Endodermal cell (in vitro differentiated cells): ENCODE measurements at regions not wholly inside any gene's neighbourhood (a gene's known extent, or its start where the extent isn't known, plus 50 kb on each side); places are given as distances from the start of the nearest gene placed in this dataset.

Experiments used
- DNase-seq: peaks from one replicate; pipeline ENCODE4 v3.0.0-alpha.2; 2017
- H3K27ac ChIP-seq: 2 replicates; pipeline ENCODE4 v1.5.1; 2013; ENCODE audit warnings: mild to moderate bottlenecking, low read depth, low read length, moderate library complexity
- H3K27me3 ChIP-seq: 2 replicates; pipeline ENCODE4 v1.6.1; 2013; ENCODE audit warnings: mild to moderate bottlenecking, low read length, moderate library complexity; ENCODE audit not compliant: insufficient read depth, control insufficient read depth, poor library complexity, severe bottlenecking
- H3K36me3 ChIP-seq: 2 replicates; pipeline ENCODE4 v1.7.0; 2013; ENCODE audit warnings: mild to moderate bottlenecking, low read length, moderate library complexity; ENCODE audit not compliant: control insufficient read depth, insufficient read depth
- H3K4me1 ChIP-seq: one replicate; pipeline ENCODE4 v1.7.0; 2013; ENCODE audit warnings: low read length; ENCODE audit not compliant: control insufficient read depth, insufficient read depth
- H3K4me3 ChIP-seq: 2 replicates; pipeline ENCODE4 v1.5.1; 2013; ENCODE audit warnings: mild to moderate bottlenecking, low read length, moderate library complexity
- H3K9ac ChIP-seq: 2 replicates; pipeline ENCODE4 v1.6.1; 2013; ENCODE audit warnings: mild to moderate bottlenecking, low read length, moderate library complexity; ENCODE audit not compliant: poor library complexity, severe bottlenecking; ENCODE audit errors: extremely low read depth
- H3K9me3 ChIP-seq: 2 replicates; pipeline ENCODE4 v1.6.1; 2013; ENCODE audit warnings: mild to moderate bottlenecking, low read length, moderate library complexity; ENCODE audit not compliant: control insufficient read depth
- H3K27ac Mint-ChIP-seq: 2 replicates; pipeline ENCODE4 v1.8.0; 2020; ENCODE audit warnings: mixed read lengths
- H3K27me3 Mint-ChIP-seq: 2 replicates; pipeline ENCODE4 v1.8.0; 2021; ENCODE audit warnings: mild to moderate bottlenecking, mixed read lengths; ENCODE audit not compliant: insufficient read depth
- H3K36me3 Mint-ChIP-seq: 2 replicates; pipeline ENCODE4 v1.8.0; 2020; ENCODE audit warnings: low read depth, mixed read lengths
- H3K4me1 Mint-ChIP-seq: 2 replicates; pipeline ENCODE4 v1.8.0; 2020; ENCODE audit warnings: mixed read lengths
- H3K4me3 Mint-ChIP-seq: 2 replicates; pipeline ENCODE4 v1.8.0; 2020; ENCODE audit warnings: mild to moderate bottlenecking, moderate library complexity, mixed read lengths
- H3K9me3 Mint-ChIP-seq: 2 replicates; pipeline ENCODE4 v1.8.0; 2020; ENCODE audit warnings: mild to moderate bottlenecking, mixed read lengths
- WGBS, 2 experiments: methylation state at CpG; one replicate each; pipeline versions ENCODE4 v1.1.5 to v1.1.7; 2013; ENCODE audit warnings: missing lambda C conversion rate in 2 of 2, mixed read lengths in 1 of 2; ENCODE audit not compliant: insufficient coverage in 1 of 2, insufficient read length in 1 of 2; 5-methylcytosine and 5-hydroxymethylcytosine counted together
- TF ChIP-seq, protein P1 (sequence below): fragments of 200-600 bp; sonication (generic); conservative IDR thresholded peaks from 2 replicates; pipeline ENCODE4 v1.5.0; 2021; ENCODE audit warnings: antibody characterized with exemption, mild to moderate bottlenecking

- WGBS, 2 experiments, result 80% methylated on average over 1 of the region's 1 CpG; no CpG with 5 or more reads in 1 of the 2 experiments
- peaks cover 10% of the 10 kb centered on the region for H3K4me1 ChIP-seq
Observed at GRCh38 chr11:22957786-22958185, 97.5 kb upstream of the CCDC179 start.

DNA sequence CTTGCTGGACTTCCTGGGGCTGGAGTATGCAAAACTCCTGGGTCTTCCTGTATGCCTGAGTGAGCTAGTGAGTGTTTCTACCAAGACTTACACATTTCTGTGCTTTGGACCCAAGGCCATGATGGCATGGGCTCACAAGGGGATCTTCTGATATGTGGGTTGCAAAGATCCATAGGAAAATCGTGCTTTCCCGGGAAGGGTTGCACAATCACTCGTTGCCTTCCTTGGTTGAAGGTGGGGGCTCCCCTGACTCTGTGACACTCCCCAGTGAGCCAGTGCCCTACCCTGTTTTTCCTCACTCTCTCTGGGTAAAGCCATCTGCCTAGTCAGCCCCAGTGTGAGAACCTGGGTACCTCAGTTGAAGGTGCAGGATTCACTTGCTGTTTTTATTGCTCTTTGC is 114.0 kb upstream of the CCDC179 start:
- no peak overlapping the region for H3K27ac Mint-ChIP-seq
- no peak for DNase-seq
- Histone ChIP-seq H3K36me3 (peaks cover 22% of the 10 kb centered on the region), H3K27ac (no peak overlapping the region), H3K9me3 (peaks cover 38% of the 10 kb centered on the region), H3K27me3 (no peaks in the 10 kb centered on the region), H3K4me3 (no peak overlapping the region), H3K4me1 (no peaks in the 10 kb centered on the region), H3K9ac (no peak overlapping the region)
- peaks cover 3% of the 10 kb centered on the region for H3K4me1 Mint-ChIP-seq
- 93 to 96% methylated on average over 2 to 3 of the region's 3 CpGs for WGBS, 2 experiments
- H3K36me3 Mint-ChIP-seq, result peaks cover 57% of the 10 kb centered on the region
- TF ChIP-seq, protein P1, sequence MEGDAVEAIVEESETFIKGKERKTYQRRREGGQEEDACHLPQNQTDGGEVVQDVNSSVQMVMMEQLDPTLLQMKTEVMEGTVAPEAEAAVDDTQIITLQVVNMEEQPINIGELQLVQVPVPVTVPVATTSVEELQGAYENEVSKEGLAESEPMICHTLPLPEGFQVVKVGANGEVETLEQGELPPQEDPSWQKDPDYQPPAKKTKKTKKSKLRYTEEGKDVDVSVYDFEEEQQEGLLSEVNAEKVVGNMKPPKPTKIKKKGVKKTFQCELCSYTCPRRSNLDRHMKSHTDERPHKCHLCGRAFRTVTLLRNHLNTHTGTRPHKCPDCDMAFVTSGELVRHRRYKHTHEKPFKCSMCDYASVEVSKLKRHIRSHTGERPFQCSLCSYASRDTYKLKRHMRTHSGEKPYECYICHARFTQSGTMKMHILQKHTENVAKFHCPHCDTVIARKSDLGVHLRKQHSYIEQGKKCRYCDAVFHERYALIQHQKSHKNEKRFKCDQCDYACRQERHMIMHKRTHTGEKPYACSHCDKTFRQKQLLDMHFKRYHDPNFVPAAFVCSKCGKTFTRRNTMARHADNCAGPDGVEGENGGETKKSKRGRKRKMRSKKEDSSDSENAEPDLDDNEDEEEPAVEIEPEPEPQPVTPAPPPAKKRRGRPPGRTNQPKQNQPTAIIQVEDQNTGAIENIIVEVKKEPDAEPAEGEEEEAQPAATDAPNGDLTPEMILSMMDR, result no peak
- no peak overlapping the region for H3K4me3 Mint-ChIP-seq
- H3K27me3 Mint-ChIP-seq, result no peaks in the 10 kb centered on the region
- peaks cover 26% of the 10 kb centered on the region for H3K9me3 Mint-ChIP-seq

More at GRCh38 chr11:22957786-22958185, 97.5 kb upstream of the CCDC179 start:
- H3K9me3 ChIP-seq, result peaks cover 20% of the 10 kb centered on the region
- H3K9ac ChIP-seq, result no peak overlapping the region
- H3K36me3 Mint-ChIP-seq, result peaks cover 29% of the 10 kb centered on the region
- TF ChIP-seq, protein P1, result no peak
- H3K27ac ChIP-seq, result no peak overlapping the region
- peaks cover 28% of the 10 kb centered on the region for H3K9me3 Mint-ChIP-seq
- no peak overlapping the region for H3K4me3 Mint-ChIP-seq
- H3K36me3 ChIP-seq, result no peaks in the 10 kb centered on the region
- no peak overlapping the region for H3K4me3 ChIP-seq
- H3K4me1 Mint-ChIP-seq, result peaks cover 19% of the 10 kb centered on the region
- no peaks in the 10 kb centered on the region for H3K27me3 ChIP-seq
- H3K27ac Mint-ChIP-seq, result no peak overlapping the region
- DNase-seq, result no peak
- H3K27me3 Mint-ChIP-seq, result no peaks in the 10 kb centered on the region

DNA sequence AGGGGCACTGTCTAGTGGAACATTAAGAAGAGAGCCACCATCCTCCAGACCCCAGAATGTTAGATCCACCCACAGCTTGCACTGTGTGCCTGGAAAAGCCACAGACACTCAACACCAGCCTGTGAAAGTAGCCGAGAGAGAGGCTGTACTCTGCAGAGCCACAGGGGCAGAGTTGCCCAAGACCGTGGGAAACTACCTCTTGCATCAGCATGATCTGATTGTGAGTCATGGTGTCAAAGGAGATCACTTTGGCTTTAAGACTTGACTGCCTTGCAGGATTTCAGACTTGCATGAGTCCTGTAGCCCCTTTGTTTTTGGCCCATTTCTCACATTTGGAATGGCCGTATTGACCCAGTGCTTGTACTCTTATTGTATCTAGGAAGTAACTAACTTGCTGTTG is 115.9 kb upstream of the CCDC179 start:
- H3K36me3 Mint-ChIP-seq, result peaks cover 71% of the 10 kb centered on the region
- no peak overlapping the region for H3K27ac Mint-ChIP-seq
- TF ChIP-seq, protein P1, result no peak
- 93 to 97% methylated on average over 3 of the region's 3 CpGs for WGBS, 2 experiments
- Histone ChIP-seq H3K4me3 (no peak overlapping the region), H3K27ac (no peak overlapping the region), H3K36me3 (peaks cover 33% of the 10 kb centered on the region), H3K9me3 (peaks cover 50% of the 10 kb centered on the region), H3K9ac (no peak overlapping the region), H3K27me3 (no peaks in the 10 kb centered on the region), H3K4me1 (no peaks in the 10 kb centered on the region)
- no peak overlapping the region for H3K4me3 Mint-ChIP-seq
- H3K4me1 Mint-ChIP-seq, result peaks cover 3% of the 10 kb centered on the region
- no peak for DNase-seq
- H3K9me3 Mint-ChIP-seq, result peaks cover 31% of the 10 kb centered on the region
- no peaks in the 10 kb centered on the region for H3K27me3 Mint-ChIP-seq
